ENCODE measurements at regions not wholly inside any gene's neighbourhood (a gene's known extent, or its start where the extent isn't known, plus 50 kb on each side); places are given as distances from the start of the nearest gene placed in this dataset.

DNA sequence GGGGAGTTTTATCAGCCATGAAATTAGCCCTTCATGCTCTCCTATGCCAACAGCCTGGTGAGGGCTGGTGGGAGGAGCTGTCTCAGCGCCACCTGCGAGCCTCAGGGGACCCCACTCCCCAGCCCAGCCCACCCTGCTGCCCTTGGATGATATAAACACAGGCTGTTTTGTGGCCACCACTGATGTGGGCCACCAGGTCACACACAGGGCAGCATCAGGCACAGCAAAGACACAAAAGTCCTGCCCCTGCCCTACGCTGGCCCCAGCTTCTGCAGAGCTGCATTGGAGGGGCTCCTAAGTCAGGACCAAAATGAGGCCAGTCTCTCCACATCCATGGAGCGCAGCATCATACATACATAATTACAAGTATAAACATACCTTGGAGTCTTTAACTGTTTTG is 110.6 kb upstream of the TEX51 start:
- H3K36me3 ChIP-seq (replicated peaks in 1 of 2): no peaks in the 10 kb centered on the region
- no peaks in the 10 kb centered on the region for H3K9me3 ChIP-seq (replicated peaks in 1 of 3)
- DNase-seq: no peak
- no peak for TF ChIP-seq POLR2A (IDR thresholded peaks at IDR 0.05)
- TF ChIP-seq, protein P1, sequence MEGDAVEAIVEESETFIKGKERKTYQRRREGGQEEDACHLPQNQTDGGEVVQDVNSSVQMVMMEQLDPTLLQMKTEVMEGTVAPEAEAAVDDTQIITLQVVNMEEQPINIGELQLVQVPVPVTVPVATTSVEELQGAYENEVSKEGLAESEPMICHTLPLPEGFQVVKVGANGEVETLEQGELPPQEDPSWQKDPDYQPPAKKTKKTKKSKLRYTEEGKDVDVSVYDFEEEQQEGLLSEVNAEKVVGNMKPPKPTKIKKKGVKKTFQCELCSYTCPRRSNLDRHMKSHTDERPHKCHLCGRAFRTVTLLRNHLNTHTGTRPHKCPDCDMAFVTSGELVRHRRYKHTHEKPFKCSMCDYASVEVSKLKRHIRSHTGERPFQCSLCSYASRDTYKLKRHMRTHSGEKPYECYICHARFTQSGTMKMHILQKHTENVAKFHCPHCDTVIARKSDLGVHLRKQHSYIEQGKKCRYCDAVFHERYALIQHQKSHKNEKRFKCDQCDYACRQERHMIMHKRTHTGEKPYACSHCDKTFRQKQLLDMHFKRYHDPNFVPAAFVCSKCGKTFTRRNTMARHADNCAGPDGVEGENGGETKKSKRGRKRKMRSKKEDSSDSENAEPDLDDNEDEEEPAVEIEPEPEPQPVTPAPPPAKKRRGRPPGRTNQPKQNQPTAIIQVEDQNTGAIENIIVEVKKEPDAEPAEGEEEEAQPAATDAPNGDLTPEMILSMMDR (IDR thresholded peaks at IDR 0.05): no peak
- H3K27ac ChIP-seq: no peak overlapping the region
- H3K4me3 ChIP-seq: no peak overlapping the region
- intact Hi-C loops (cut with DNase I): no loop called here
- H3K4me1 ChIP-seq (replicated peaks in 1 of 2): no peaks in the 10 kb centered on the region
- 77 to 100% (median 82%) methylated on average over 2 to 4 of the region's 4 CpGs for WGBS, 4 donors
- no peaks in the 10 kb centered on the region for H3K27me3 ChIP-seq

DNA sequence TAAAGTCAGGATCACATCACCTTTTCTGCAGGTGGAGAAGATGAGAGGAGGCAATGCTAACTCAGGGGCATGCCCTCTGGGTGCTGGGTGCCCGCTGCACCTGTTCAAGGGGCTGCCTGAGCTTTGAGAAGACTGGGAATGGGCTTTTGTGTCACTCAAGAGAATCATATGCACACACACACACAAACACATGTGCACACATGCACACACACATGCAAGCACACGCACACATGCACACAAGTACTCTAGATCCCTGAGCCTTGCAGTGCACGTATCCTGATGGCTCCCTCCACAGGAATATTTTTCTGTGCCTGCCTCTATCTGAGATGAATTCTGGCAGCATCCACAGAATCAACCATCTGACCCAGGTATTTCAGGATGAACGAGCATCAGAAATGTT is 110.0 kb upstream of the TEX51 start:
- Histone ChIP-seq H3K4me1 (replicated peaks in 1 of 2) (no peaks in the 10 kb centered on the region), H3K9me3 (replicated peaks in 1 of 3) (no peaks in the 10 kb centered on the region), H3K27ac (no peak overlapping the region), H3K27me3 (no peaks in the 10 kb centered on the region), H3K4me3 (no peak overlapping the region), H3K36me3 (replicated peaks in 1 of 2) (no peaks in the 10 kb centered on the region)
- intact Hi-C loops (cut with DNase I): no loop called here
- TF ChIP-seq, protein P1 (IDR thresholded peaks at IDR 0.05): no peak
- TF ChIP-seq POLR2A (IDR thresholded peaks at IDR 0.05): no peak
- no peak for DNase-seq
- 64 to 87% (median 78%) methylated on average over 2 to 4 of the region's 4 CpGs for WGBS, 4 donors

DNA sequence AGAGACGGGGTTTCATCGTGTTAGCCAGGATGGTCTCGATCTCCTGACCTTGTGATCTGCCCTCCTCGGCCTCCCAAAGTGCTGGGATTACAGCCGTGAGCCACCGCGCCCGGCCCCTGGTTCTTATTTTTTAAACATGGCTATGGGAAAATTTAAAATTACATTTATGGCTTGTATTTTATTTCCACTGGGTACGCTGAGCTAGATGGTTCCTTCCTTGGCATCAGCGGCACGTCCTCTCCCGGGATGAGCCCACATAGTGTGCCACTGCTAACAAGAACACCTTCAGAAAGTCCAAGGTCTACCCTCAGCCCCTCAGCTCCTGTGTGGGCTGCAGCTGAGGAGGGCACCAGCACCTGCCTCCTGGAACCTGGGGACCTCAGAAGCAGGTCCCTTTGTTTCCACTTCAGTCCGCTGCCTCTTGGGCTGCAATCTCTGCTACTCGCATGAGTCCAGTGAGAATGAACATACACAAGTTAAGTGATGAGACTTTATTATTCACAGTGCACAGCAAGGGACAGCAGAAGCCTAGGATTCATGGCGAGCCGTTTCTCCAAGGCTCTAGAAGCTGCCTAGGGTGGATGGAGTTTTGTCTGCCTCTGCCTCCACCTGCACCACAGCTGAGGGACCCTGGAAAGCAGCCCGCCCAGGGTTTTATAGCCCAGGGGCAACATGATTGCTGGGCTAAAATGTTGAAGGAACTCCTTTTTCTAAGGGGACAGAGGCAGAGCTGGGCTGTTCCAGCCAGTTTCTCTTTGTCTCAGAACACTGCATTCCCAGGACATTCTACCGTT is 107.5 kb upstream of the TEX51 start:
- 73 to 87% (median 83%) methylated on average over 15 to 18 of the region's 18 CpGs for WGBS, 4 donors

DNA sequence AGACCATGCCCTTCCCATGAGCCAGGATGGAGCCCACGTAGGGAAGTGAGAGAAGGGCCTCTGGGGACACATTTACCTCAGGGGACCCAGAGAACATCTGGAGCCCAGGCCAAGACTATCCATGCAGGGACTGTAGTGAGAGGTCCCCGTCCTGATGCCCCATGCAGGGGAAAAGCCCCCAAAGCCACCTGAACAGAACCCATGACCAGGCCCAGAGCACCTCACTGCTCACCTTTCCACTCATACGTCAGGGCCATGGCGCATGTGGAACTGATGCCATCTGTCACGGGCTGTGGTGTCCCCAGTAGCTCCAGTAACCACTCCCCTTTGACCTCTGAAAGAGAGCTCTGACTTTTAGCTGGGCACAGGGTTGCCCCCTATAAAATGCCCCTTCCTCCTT is 106.5 kb upstream of the TEX51 start:
- H3K4me1 ChIP-seq (replicated peaks in 1 of 2): no peaks in the 10 kb centered on the region
- H3K9me3 ChIP-seq (replicated peaks in 1 of 3): no peaks in the 10 kb centered on the region
- TF ChIP-seq, protein P1 (IDR thresholded peaks at IDR 0.05): no peak
- TF ChIP-seq POLR2A (IDR thresholded peaks at IDR 0.05): no peak
- no peaks in the 10 kb centered on the region for H3K27me3 ChIP-seq
- intact Hi-C loops (cut with DNase I): no loop called here
- no peak overlapping the region for H3K4me3 ChIP-seq
- no peaks in the 10 kb centered on the region for H3K36me3 ChIP-seq (replicated peaks in 1 of 2)
- whole genome bisulfite sequencing, 4 donors: 66 to 78% (median 68%) methylated on average over 4 to 5 of the region's 5 CpGs
- DNase-seq: peak in 1 of 7 donors; percentile 23
- H3K27ac ChIP-seq: no peak overlapping the region

More for the DNA sequence above, 107.5 kb upstream of the TEX51 start:
- no peak overlapping the region for H3K27ac ChIP-seq
- intact Hi-C loops (cut with DNase I): no loop called here
- H3K36me3 ChIP-seq (replicated peaks in 1 of 2): no peaks in the 10 kb centered on the region
- H3K4me1 ChIP-seq (replicated peaks in 1 of 2): no peaks in the 10 kb centered on the region
- no peaks in the 10 kb centered on the region for H3K9me3 ChIP-seq (replicated peaks in 1 of 3)
- peak in 1 of 7 donors; percentile 35 for DNase-seq
- no peak overlapping the region for H3K4me3 ChIP-seq
- H3K27me3 ChIP-seq: no peaks in the 10 kb centered on the region
- TF ChIP-seq POLR2A (IDR thresholded peaks at IDR 0.05): no peak
- TF ChIP-seq, protein P1 (IDR thresholded peaks at IDR 0.05): no peak

Data from adrenal gland (tissue), 9 donors.